ENCODE measurements at regions not wholly inside any gene's neighbourhood (a gene's known extent, or its start where the extent isn't known, plus 50 kb on each side); places are given as distances from the start of the nearest gene placed in this dataset.
"Not testable (repeated sequence)": the region's sequence is repeated elsewhere in the genome, so short reads cannot be mapped to it uniquely, and the experiment has no call there.

GRCh38 chr6:28839443-28840120, 84.2 kb downstream of the TRIM27 start:
- DNase-seq (ENCODE audit: low spot score), result no peak

GRCh38 chr6:28841290-28841689, 82.5 kb downstream of the TRIM27 start:
- no peak for DNase-seq (ENCODE audit: low spot score)

GRCh38 chr6:28848756-28849155, 75.0 kb downstream of the TRIM27 start:
- DNase-seq (ENCODE audit: low spot score), result not testable (repeated sequence)
